ENCODE measurements at regions not wholly inside any gene's neighbourhood (a gene's known extent, or its start where the extent isn't known, plus 50 kb on each side); places are given as distances from the start of the nearest gene placed in this dataset.

DNA sequence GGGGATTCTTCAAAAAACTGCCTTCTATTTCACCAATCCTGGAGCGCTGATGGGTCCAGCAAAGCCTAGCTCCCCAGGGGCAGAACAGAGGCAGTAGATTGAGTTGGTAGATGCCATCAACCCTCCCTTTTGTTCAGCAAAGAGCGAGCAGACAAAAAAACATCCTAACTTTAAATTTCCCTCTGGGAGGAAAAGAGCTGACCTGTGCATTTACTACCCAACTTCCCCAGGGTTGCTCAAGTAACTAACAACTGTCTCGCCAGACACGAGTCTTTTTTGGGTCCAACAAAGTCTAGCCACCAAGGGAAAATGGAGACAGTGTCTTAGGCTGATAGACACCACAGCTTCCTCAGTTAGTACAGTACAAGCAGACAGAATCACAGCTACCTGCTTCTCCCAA, 476.3 kb upstream of the GRIA1 start:
- H3K27me3 Mint-ChIP-seq, result no peaks in the 10 kb centered on the region

DNA sequence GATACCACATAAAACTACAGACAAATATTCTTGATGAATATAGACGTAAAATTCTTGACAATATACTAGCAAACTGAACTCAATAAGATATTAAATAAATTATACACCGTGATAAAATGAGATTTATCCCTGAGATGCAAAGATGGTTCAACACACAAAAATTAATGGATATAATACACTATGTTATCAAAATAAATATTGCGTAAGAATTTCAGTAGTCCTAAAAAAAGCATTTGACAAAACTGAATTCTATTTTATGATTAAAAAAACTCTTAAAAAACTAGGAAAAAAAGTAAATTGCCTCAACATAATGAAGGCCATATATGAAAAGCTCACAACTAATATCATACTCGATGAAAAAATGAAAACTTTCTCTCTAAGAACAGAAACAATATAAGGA, 472.3 kb upstream of the GRIA1 start:
- ATAC-seq (replicated peaks in 1 of 4) (no peak), DNase-seq (no peak)
- ChIA-PET POLR2A (no interaction called here), CTCF (no interaction called here)
- H3K36me3 ChIP-seq (ENCODE audit: control insufficient read depth in 2 of 2, extremely low read depth in 1 of 2, insufficient read depth in 1 of 2, low read length in 1 of 2), result no peaks in the 10 kb centered on the region
- no peaks in the 10 kb centered on the region for H3K4me1 ChIP-seq (ENCODE audit: control insufficient read depth in 1 of 2, extremely low read depth in 1 of 2, insufficient read depth in 2 of 2, low read length in 2 of 2)
- no peaks in the 10 kb centered on the region for H3K36me3 Mint-ChIP-seq
- peaks cover 9 to 55% (median 23%) of the 10 kb centered on the region in 3 donors for H3K9me3 Mint-ChIP-seq
- no peak overlapping the region for H3K4me3 Mint-ChIP-seq
- H3K27ac ChIP-seq (ENCODE audit: low read length), result no peak overlapping the region
- no peaks in the 10 kb centered on the region for H3K9me3 ChIP-seq
- WGBS (ENCODE audit: insufficient coverage), result no CpG with 5 or more reads among the region's 4 CpGs
- no peak overlapping the region for H3K4me3 ChIP-seq (ENCODE audit: control insufficient read depth in 1 of 2, extremely low read depth in 1 of 2, low read length in 1 of 2)
- H3K27me3 ChIP-seq (replicated peaks in 1 of 2; ENCODE audit: control insufficient read depth in 2 of 2, extremely low read depth in 1 of 2, insufficient read depth in 2 of 2, low read length in 1 of 2), result no peaks in the 10 kb centered on the region
- H3K27ac Mint-ChIP-seq, result no peak overlapping the region
- no peaks in the 10 kb centered on the region for H3K4me1 Mint-ChIP-seq
- no peaks in the 10 kb centered on the region for H3K27me3 Mint-ChIP-seq

More for the DNA sequence above, 476.3 kb upstream of the GRIA1 start:
- no peaks in the 10 kb centered on the region for H3K4me1 Mint-ChIP-seq
- ATAC-seq (replicated peaks in 1 of 4) (no peak), DNase-seq (no peak)
- no peaks in the 10 kb centered on the region for H3K9me3 ChIP-seq
- no peaks in the 10 kb centered on the region for H3K36me3 ChIP-seq (ENCODE audit: control insufficient read depth in 2 of 2, extremely low read depth in 1 of 2, insufficient read depth in 1 of 2, low read length in 1 of 2)
- ChIA-PET POLR2A (no interaction called here), CTCF (no interaction called here)
- peaks cover 11 to 35% (median 21%) of the 10 kb centered on the region in 3 donors for H3K9me3 Mint-ChIP-seq
- H3K4me3 ChIP-seq (ENCODE audit: control insufficient read depth in 1 of 2, extremely low read depth in 1 of 2, low read length in 1 of 2), result no peak overlapping the region
- H3K36me3 Mint-ChIP-seq, result no peaks in the 10 kb centered on the region
- 80% methylated on average over 1 of the region's 4 CpGs for WGBS (ENCODE audit: insufficient coverage)
- H3K27ac Mint-ChIP-seq, result no peak overlapping the region
- no peaks in the 10 kb centered on the region for H3K27me3 ChIP-seq (replicated peaks in 1 of 2; ENCODE audit: control insufficient read depth in 2 of 2, extremely low read depth in 1 of 2, insufficient read depth in 2 of 2, low read length in 1 of 2)
- no peak overlapping the region for H3K27ac ChIP-seq (ENCODE audit: low read length)
- no peaks in the 10 kb centered on the region for H3K4me1 ChIP-seq (ENCODE audit: control insufficient read depth in 1 of 2, extremely low read depth in 1 of 2, insufficient read depth in 2 of 2, low read length in 2 of 2)
- H3K4me3 Mint-ChIP-seq, result no peak overlapping the region

DNA sequence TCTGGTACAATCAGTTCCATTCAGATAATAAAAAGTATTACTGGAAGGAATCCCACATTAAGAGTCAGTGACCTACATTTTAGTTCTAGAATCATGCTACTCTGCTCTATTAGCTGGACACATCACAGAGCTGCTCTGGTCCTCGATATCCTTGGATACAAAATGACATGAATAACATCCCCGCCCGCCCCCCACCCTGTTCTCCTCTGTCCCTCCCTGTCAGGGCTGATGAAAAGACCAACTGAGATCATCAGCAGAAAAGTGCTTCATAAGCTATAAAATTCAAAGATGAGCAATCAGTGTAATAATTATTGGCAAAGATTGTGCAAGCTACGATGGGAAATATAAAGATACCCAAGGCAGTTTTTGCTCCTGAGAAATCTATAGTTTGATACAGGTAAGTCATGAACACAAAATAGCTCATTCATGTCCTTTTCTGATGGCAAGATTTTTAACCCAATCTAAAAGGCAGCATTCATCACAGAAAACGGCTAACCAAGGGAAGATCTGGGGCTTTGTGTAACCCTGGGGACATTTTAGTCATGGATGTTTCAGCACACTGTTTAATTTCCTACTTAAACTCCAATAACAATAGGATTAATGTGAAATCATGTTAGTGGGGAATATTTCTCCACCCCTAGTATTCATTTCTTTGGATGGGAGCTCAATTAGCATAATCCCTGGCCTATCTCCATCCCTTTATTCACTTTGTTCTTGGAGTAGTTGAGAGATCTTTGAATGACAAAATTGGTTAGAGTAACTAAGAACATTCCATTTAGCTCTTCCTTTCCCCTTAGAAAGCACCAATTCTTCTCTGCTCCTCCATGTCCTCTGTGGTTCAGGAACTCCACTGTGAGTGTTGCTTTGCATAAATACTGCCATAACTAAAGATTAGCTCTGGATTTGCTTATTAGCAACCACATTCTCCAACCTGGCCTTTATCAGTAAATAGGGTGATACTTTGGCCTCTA, 459.4 kb upstream of the GRIA1 start:
- DNase-seq (no peak), ATAC-seq (replicated peaks in 1 of 4) (no peak)
- Histone ChIP-seq H3K4me1 (ENCODE audit: control insufficient read depth in 1 of 2, extremely low read depth in 1 of 2, insufficient read depth in 2 of 2, low read length in 2 of 2) (no peaks in the 10 kb centered on the region), H3K27ac (ENCODE audit: low read length) (no peak overlapping the region), H3K27me3 (replicated peaks in 1 of 2; ENCODE audit: control insufficient read depth in 2 of 2, extremely low read depth in 1 of 2, insufficient read depth in 2 of 2, low read length in 1 of 2) (no peaks in the 10 kb centered on the region), H3K36me3 (ENCODE audit: control insufficient read depth in 2 of 2, extremely low read depth in 1 of 2, insufficient read depth in 1 of 2, low read length in 1 of 2) (no peaks in the 10 kb centered on the region), H3K9me3 (no peaks in the 10 kb centered on the region), H3K4me3 (ENCODE audit: control insufficient read depth in 1 of 2, extremely low read depth in 1 of 2, low read length in 1 of 2) (no peak overlapping the region)
- Mint-ChIP-seq H3K4me3 (no peak overlapping the region), H3K4me1 (no peaks in the 10 kb centered on the region), H3K27ac (no peak overlapping the region), H3K27me3 (no peaks in the 10 kb centered on the region), H3K9me3 (peaks cover 2 to 11% (median 3%) of the 10 kb centered on the region in 3 donors), H3K36me3 (no peaks in the 10 kb centered on the region)
- ChIA-PET CTCF (no interaction called here), POLR2A (no interaction called here)
- WGBS (ENCODE audit: insufficient coverage), result 54% methylated on average over 2 of the region's 5 CpGs

DNA sequence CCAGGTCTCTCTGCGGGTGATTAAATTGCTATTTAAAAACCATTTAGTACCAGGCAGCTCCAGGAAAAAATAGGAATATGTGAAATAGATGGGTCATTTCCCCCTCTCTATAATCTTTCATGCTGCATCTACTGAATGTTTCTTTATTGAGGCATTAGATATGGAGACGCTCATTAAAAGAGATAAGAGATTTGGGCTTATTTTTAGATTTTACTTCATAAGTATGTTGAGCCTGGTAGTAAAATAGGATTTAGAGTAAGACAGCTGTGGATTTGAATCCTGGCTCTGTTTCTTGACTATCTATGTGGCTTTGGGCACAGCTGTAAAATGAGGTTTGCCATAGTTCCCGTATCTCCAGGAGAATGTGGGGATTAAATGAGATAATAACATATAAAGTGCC, 451.0 kb upstream of the GRIA1 start:
- Histone ChIP-seq H3K36me3 (ENCODE audit: control insufficient read depth in 2 of 2, extremely low read depth in 1 of 2, insufficient read depth in 1 of 2, low read length in 1 of 2) (no peaks in the 10 kb centered on the region), H3K9me3 (no peaks in the 10 kb centered on the region), H3K27ac (ENCODE audit: low read length) (no peak overlapping the region), H3K4me1 (ENCODE audit: control insufficient read depth in 1 of 2, extremely low read depth in 1 of 2, insufficient read depth in 2 of 2, low read length in 2 of 2) (no peaks in the 10 kb centered on the region), H3K27me3 (replicated peaks in 1 of 2; ENCODE audit: control insufficient read depth in 2 of 2, extremely low read depth in 1 of 2, insufficient read depth in 2 of 2, low read length in 1 of 2) (no peaks in the 10 kb centered on the region), H3K4me3 (ENCODE audit: control insufficient read depth in 1 of 2, extremely low read depth in 1 of 2, low read length in 1 of 2) (no peak overlapping the region)
- ATAC-seq (replicated peaks in 1 of 4) (no peak), DNase-seq (no peak)
- Mint-ChIP-seq H3K4me3 (no peak overlapping the region), H3K27ac (no peak overlapping the region), H3K4me1 (no peaks in the 10 kb centered on the region), H3K9me3 (peaks cover 8 to 19% (median 13%) of the 10 kb centered on the region in 3 donors), H3K36me3 (no peaks in the 10 kb centered on the region), H3K27me3 (no peaks in the 10 kb centered on the region)
- WGBS (ENCODE audit: insufficient coverage), result no CpG with 5 or more reads among the region's 3 CpGs
- CTCF ChIA-PET, result no interaction called here
- POLR2A ChIA-PET, result no interaction called here

DNA sequence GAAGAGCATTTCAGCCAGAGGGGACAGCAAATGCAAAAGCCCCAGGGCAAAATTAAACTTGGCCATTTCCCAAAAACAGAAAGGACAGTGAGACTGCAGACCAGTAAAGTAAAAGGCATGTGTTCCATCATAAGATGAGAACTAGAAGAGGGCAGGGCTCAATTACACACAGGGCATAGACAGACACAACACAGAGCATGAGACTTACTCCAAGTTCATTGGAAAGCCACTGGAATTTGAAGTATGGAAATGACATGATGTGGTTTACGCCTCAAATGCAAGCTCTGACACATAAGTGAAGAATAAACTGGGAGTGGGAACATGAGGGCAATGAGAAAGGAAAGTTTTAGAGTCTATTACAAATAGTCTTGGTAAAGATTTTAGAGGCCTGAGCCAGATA, 446.6 kb upstream of the GRIA1 start:
- H3K4me3 ChIP-seq (ENCODE audit: control insufficient read depth in 1 of 2, extremely low read depth in 1 of 2, low read length in 1 of 2), result no peak overlapping the region
- Mint-ChIP-seq H3K4me1 (no peaks in the 10 kb centered on the region), H3K4me3 (no peak overlapping the region), H3K9me3 (peaks cover 2 to 23% (median 12%) of the 10 kb centered on the region in 3 donors), H3K36me3 (no peaks in the 10 kb centered on the region), H3K27ac (no peak overlapping the region), H3K27me3 (no peaks in the 10 kb centered on the region)
- WGBS (ENCODE audit: insufficient coverage), result 83% methylated on average over 1 of the region's 1 CpG
- no peak for DNase-seq
- H3K27me3 ChIP-seq (replicated peaks in 1 of 2; ENCODE audit: control insufficient read depth in 2 of 2, extremely low read depth in 1 of 2, insufficient read depth in 2 of 2, low read length in 1 of 2), result no peaks in the 10 kb centered on the region
- no peaks in the 10 kb centered on the region for H3K36me3 ChIP-seq (ENCODE audit: control insufficient read depth in 2 of 2, extremely low read depth in 1 of 2, insufficient read depth in 1 of 2, low read length in 1 of 2)
- ChIA-PET POLR2A (no interaction called here), CTCF (no interaction called here)
- H3K4me1 ChIP-seq (ENCODE audit: control insufficient read depth in 1 of 2, extremely low read depth in 1 of 2, insufficient read depth in 2 of 2, low read length in 2 of 2), result no peaks in the 10 kb centered on the region
- ATAC-seq (replicated peaks in 1 of 4), result no peak
- H3K27ac ChIP-seq (ENCODE audit: low read length), result no peak overlapping the region
- H3K9me3 ChIP-seq, result no peaks in the 10 kb centered on the region

DNA sequence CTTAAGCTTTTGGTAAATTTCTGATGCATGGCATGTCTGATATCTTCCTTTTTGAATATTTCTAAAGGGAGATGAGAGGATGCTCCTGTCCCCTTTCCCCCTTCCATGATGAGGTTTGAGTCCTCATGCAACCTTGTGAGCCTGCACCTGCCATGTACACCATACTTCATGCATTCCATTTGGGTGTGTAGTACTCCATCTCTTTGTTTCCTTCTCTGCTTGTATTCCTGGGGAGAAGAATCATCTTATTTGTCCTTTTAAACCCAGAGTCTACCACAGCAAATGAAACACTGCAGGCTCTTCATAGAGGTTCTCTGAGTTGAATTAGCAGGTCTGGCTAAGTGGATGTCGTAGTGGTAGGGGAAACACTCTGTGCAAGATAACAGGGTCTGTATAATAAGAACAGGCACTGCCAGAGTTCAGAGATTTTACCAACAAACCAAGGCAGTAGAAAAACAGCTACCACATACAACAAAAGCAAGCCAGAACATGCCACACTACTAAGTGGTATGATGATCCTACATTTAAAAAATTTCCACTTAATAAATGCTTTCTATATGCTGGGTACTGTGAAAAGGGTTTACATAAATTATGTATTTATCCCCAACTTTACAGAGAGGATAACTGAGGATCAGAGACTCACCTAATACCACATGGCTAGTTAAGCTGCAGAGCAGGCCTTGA, 439.8 kb upstream of the GRIA1 start:
- no peak overlapping the region for H3K27ac Mint-ChIP-seq
- H3K9me3 Mint-ChIP-seq, result peaks cover 3 to 13% (median 3%) of the 10 kb centered on the region in 3 donors
- no peak for ATAC-seq (replicated peaks in 1 of 4)
- no CpG with 5 or more reads among the region's 1 CpG for WGBS (ENCODE audit: insufficient coverage)
- ChIA-PET CTCF (no interaction called here), POLR2A (no interaction called here)
- Histone ChIP-seq H3K9me3 (no peaks in the 10 kb centered on the region), H3K27ac (ENCODE audit: low read length) (no peak overlapping the region), H3K36me3 (ENCODE audit: control insufficient read depth in 2 of 2, extremely low read depth in 1 of 2, insufficient read depth in 1 of 2, low read length in 1 of 2) (no peaks in the 10 kb centered on the region), H3K4me3 (ENCODE audit: control insufficient read depth in 1 of 2, extremely low read depth in 1 of 2, low read length in 1 of 2) (no peak overlapping the region), H3K4me1 (ENCODE audit: control insufficient read depth in 1 of 2, extremely low read depth in 1 of 2, insufficient read depth in 2 of 2, low read length in 2 of 2) (no peaks in the 10 kb centered on the region), H3K27me3 (replicated peaks in 1 of 2; ENCODE audit: control insufficient read depth in 2 of 2, extremely low read depth in 1 of 2, insufficient read depth in 2 of 2, low read length in 1 of 2) (no peaks in the 10 kb centered on the region)
- H3K4me3 Mint-ChIP-seq, result no peak overlapping the region
- no peaks in the 10 kb centered on the region for H3K27me3 Mint-ChIP-seq
- no peak for DNase-seq
- H3K4me1 Mint-ChIP-seq, result no peaks in the 10 kb centered on the region
- H3K36me3 Mint-ChIP-seq, result no peaks in the 10 kb centered on the region
